ENCODE measurements at regions not wholly inside any gene's neighbourhood (a gene's known extent, or its start where the extent isn't known, plus 50 kb on each side); places are given as distances from the start of the nearest gene placed in this dataset.

- Histone ChIP-seq H3K56ac (ENCODE audit: insufficient read length, low read depth, low read length) (no peak overlapping the region), H3T11ph (ENCODE audit: low read length) (no peak overlapping the region), H3K79me1 (ENCODE audit: insufficient read depth, low read depth, low read length, poor library complexity, severe bottlenecking) (no peaks in the 10 kb centered on the region), H3K23me2 (ENCODE audit: insufficient read length, low read depth, low read length, poor library complexity, severe bottlenecking) (no peaks in the 10 kb centered on the region), H2BK5ac (ENCODE audit: insufficient read length, low read length) (no peak overlapping the region), H2BK12ac (ENCODE audit: insufficient read length, low read depth, low read length) (no peak overlapping the region), H3K27ac (ENCODE audit: insufficient read length, low read depth, low read length) (no peak overlapping the region), H3K14ac (ENCODE audit: insufficient read depth, low read length) (no peak overlapping the region), H2BK120ac (ENCODE audit: low read depth, low read length, poor library complexity, severe bottlenecking) (no peak overlapping the region), H4K8ac (replicated peaks; ENCODE audit: insufficient read length, low read depth, low read length) (no peak overlapping the region), H2BK15ac (ENCODE audit: low read depth, low read length) (no peak overlapping the region), H3K27me3 (ENCODE audit: insufficient read depth, low read length) (no peaks in the 10 kb centered on the region), H4K20me1 (ENCODE audit: control insufficient read depth, insufficient read depth, insufficient read length) (no peaks in the 10 kb centered on the region), H3K18ac (ENCODE audit: insufficient read length, low read depth, low read length) (no peak overlapping the region), H2BK20ac (ENCODE audit: low read depth, low read length, poor library complexity, severe bottlenecking) (no peak overlapping the region), H3K4ac (ENCODE audit: low read depth, low read length) (no peak overlapping the region), H3K9me3 (ENCODE audit: control insufficient read depth, low read depth, low read length) (no peaks in the 10 kb centered on the region), H3K4me1 (ENCODE audit: insufficient read depth, low read length) (no peaks in the 10 kb centered on the region; the same call in 1 of the 2 replicates), H3K9ac (ENCODE audit: extremely low read depth, insufficient read length, low read length) (no peak overlapping the region), H3K23ac (ENCODE audit: insufficient read length, low read depth, low read length) (no peak overlapping the region), H2AFZ (ENCODE audit: low read length) (no peak overlapping the region), H2AK5ac (ENCODE audit: insufficient read length, low read length) (no peak overlapping the region), H3K79me2 (ENCODE audit: insufficient read depth, low read length) (no peaks in the 10 kb centered on the region), H4K5ac (ENCODE audit: insufficient read length, low read depth, low read length) (no peak overlapping the region), H3K4me2 (ENCODE audit: insufficient read depth, insufficient read length, low read length) (no peak overlapping the region), H4K91ac (ENCODE audit: insufficient read length, low read depth, low read length) (no peak overlapping the region)
- Mint-ChIP-seq H3K27me3 (ENCODE audit: low read depth) (no peaks in the 10 kb centered on the region), H3K4me1 (peaks cover 8 to 11% of the 10 kb centered on the region in 2 experiments), H3K9me3 (no peaks in the 10 kb centered on the region; a peak in 1 of 5 replicates), H3K36me3 (ENCODE audit: insufficient read depth in 1 of 3, low read depth in 3 of 3) (no peaks in the 10 kb centered on the region), H3K27ac (no peak overlapping the region), H3K4me3 (no peak overlapping the region)
- no peak for DNase-seq
- WGBS (ENCODE audit: extremely low coverage, insufficient read length, low lambda C conversion rate), result no CpG with 5 or more reads among the region's 4 CpGs
- no peak for TF ChIP-seq CTCF (conservative IDR thresholded peaks at IDR 0.05)
Observed at GRCh38 chr4:30952526-30953219, 232.5 kb downstream of the PCDH7 start.

All from H9 (cell line).